Activated T-cell treated with anti-CD3 and anti-CD28 coated beads, Interleukin-2, amount 50 U/mL, for 72 hours (primary cell): ENCODE measurements at regions not wholly inside any gene's neighbourhood (a gene's known extent, or its start where the extent isn't known, plus 50 kb on each side); places are given as distances from the start of the nearest gene placed in this dataset.

Source experiments
- ATAC-seq, 2 donors: fragments of 150-1000 bp; cut with Tn5 transposase; replicated peaks in 1 of 2; 2 replicates each; pipeline ENCODE4 v1.10.0; 2021; ENCODE audit warnings: moderate library complexity in 2 of 2, mild to moderate bottlenecking in 1 of 2
- DNase-seq, 2 donors: peaks; one replicate each; pipeline ENCODE4 v3.0.0; 2021 to 2022; ENCODE audit warnings: mixed read lengths in 1 of 2
- H3K27ac Mint-ChIP-seq: one replicate; pipeline ENCODE4 v1.8.0; 2022; ENCODE audit warnings: mild to moderate bottlenecking, moderate library complexity, mixed read lengths
- H3K27me3 Mint-ChIP-seq: one replicate; pipeline ENCODE4 v1.8.0; 2022; ENCODE audit warnings: low read depth, mixed read lengths
- H3K36me3 Mint-ChIP-seq, 2 donors: one replicate each; pipeline ENCODE4 v1.8.0; 2022; ENCODE audit warnings: mixed read lengths in 2 of 2, mild to moderate bottlenecking in 1 of 2; ENCODE audit not compliant: insufficient read depth in 2 of 2
- H3K4me1 Mint-ChIP-seq: one replicate; pipeline ENCODE4 v1.8.0; 2022; ENCODE audit warnings: low read depth, mixed read lengths
- H3K4me3 Mint-ChIP-seq, 2 donors: one replicate each; pipeline ENCODE4 v1.8.0; 2022; ENCODE audit warnings: mild to moderate bottlenecking in 2 of 2, mixed read lengths in 2 of 2, moderate library complexity in 2 of 2
- H3K9me3 Mint-ChIP-seq, 2 donors: one replicate each; pipeline ENCODE4 v1.8.0; 2022; ENCODE audit warnings: mixed read lengths in 2 of 2

DNA sequence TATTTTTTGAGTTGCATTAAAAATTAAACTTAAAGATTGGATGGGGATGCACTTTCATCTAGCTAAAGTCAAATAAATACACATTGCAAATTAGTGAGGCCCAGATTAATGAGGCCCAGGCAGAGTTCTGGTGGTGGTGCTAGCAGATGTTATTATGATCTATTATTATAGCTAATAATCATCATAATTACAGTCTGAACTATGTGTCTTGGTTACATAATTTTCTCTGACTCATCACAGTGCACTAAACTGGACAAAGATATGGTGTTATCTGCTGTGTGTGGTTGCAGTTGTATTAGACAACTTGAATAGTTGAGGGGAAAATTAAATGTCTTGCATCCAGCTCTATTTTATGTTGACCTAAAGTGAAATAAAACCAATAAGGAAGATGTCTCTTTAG is 568.8 kb downstream of the TLR4 start:
- no peak for ATAC-seq
- Mint-ChIP-seq H3K36me3 (no peaks in the 10 kb centered on the region), H3K4me3 (no peak overlapping the region), H3K27me3 (no peaks in the 10 kb centered on the region), H3K27ac (no peak overlapping the region), H3K9me3 (peaks cover 0 to 3% of the 10 kb centered on the region in 2 donors), H3K4me1 (no peaks in the 10 kb centered on the region)
- no peak for DNase-seq

DNA sequence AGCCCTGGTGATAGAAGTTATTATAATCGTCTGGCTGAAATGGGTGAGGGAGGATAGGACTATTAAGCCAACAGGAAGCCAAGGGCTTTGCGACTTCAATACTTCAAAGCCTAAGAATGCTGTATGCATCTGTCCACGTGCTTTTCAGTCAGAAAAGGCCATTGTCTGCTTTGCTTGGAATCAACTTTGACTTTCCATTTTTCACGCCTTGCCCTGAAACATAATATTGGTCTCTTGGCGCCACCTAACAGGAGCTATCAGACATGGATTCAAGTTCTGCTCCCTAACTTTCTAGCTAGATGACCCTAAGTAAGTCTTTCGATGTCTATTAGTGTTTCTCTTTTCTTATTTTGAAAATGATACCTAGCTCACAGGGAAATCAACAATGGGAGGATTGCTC is 572.6 kb downstream of the TLR4 start:
- H3K27ac Mint-ChIP-seq: no peak overlapping the region
- no peak for ATAC-seq
- no peak overlapping the region for H3K4me3 Mint-ChIP-seq

DNA sequence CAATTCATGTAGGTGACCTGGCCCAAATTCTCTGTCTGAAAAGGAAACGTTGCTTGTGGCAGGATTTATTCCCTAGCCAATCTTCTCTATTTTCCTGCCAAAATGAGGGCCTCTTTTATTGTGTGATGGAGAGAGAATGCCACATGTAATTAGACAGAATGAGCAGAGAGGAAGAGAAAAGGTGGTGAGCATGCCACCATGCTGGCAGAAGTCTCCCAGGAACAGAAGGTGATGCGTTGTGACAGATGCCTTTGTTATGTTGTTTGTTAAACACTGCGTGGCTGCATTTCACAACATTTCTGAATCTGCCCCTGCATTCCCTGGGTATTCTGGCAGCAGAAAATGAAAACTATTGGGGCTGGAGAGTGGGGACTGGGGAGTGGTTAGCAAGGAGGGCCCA is 577.6 kb downstream of the TLR4 start:
- H3K4me3 Mint-ChIP-seq: no peak overlapping the region
- H3K4me1 Mint-ChIP-seq: no peaks in the 10 kb centered on the region
- H3K27me3 Mint-ChIP-seq: no peaks in the 10 kb centered on the region
- H3K36me3 Mint-ChIP-seq: no peaks in the 10 kb centered on the region
- no peak overlapping the region for H3K27ac Mint-ChIP-seq
- H3K9me3 Mint-ChIP-seq: peaks cover 0 to 4% of the 10 kb centered on the region in 2 donors
- DNase-seq (no peak), ATAC-seq (no peak)

More for the DNA sequence above, 572.6 kb downstream of the TLR4 start:
- Mint-ChIP-seq H3K4me1 (no peaks in the 10 kb centered on the region), H3K27me3 (no peaks in the 10 kb centered on the region), H3K9me3 (peaks cover 0 to 5% of the 10 kb centered on the region in 2 donors), H3K36me3 (no peaks in the 10 kb centered on the region)
- DNase-seq: no peak

DNA sequence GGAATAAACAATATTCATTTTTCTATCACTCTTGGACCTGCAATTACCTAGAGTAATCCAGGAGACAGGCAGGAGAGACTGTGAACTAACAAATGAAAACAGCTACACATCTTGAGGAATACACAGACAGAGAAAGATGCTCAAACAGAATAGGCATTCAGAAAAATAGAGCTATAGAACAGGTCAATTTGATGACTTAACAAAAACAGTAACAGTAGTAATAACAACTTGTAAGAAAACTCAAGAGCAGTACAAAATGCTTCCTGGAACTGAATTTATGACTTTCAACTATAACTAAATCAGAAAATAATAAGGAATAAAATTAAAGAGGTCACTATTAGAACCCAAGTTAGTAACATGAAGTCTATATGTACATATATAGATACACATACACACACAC is 579.3 kb downstream of the TLR4 start:
- no peaks in the 10 kb centered on the region for H3K4me1 Mint-ChIP-seq
- no peak for ATAC-seq

DNA sequence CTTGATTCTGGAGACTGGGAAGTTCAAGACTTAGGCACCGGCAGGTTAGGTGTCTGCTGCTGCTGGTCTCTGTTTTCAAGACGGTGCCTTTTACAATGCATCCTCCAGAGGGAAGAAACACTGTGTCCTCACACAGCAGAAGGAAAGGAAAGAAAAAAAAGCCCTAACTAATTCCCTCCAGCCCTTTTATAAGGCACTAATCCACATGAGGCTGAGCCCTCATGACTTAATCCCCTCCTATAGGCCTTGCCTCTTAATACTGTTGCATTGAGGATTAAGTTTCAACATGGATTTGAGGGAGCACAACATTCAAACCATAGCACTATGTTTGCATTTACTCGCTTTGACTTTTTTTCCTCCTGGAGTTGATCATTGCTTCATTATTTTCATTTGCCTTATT is 585.9 kb downstream of the TLR4 start:
- peaks cover 3 to 9% of the 10 kb centered on the region in 2 donors for H3K9me3 Mint-ChIP-seq
- no peaks in the 10 kb centered on the region for H3K27me3 Mint-ChIP-seq
- DNase-seq (no peak), ATAC-seq (no peak)
- no peaks in the 10 kb centered on the region for H3K4me1 Mint-ChIP-seq
- H3K4me3 Mint-ChIP-seq: no peak overlapping the region
- H3K27ac Mint-ChIP-seq: no peak overlapping the region
- H3K36me3 Mint-ChIP-seq: peaks cover 1 to 2% of the 10 kb centered on the region in 2 donors

More for the DNA sequence above, 579.3 kb downstream of the TLR4 start:
- Mint-ChIP-seq H3K4me3 (no peak overlapping the region), H3K27ac (no peak overlapping the region), H3K27me3 (no peaks in the 10 kb centered on the region), H3K9me3 (peaks cover 0 to 9% of the 10 kb centered on the region in 2 donors), H3K36me3 (no peaks in the 10 kb centered on the region)
- no peak for DNase-seq

DNA sequence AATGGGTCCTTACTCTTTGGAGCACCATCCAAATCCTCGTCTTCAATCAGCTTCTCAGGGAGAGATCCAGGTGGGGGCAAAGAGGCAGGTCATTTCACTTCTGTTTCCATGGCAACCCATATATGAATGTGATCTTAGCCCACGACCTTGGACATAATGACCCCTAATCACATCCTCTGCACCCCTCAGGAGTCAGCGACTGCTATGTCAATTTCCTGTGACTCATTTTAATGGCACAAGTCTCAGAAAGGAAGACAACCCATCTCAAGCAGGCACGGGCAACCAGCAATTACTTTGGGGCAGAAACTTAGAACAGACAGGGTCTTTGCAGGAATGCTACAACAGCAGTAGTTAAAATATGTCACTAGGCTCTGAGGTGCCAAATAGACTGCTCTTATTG is 591.2 kb downstream of the TLR4 start:
- Mint-ChIP-seq H3K4me3 (no peak overlapping the region), H3K27ac (no peak overlapping the region), H3K36me3 (peaks cover 1 to 2% of the 10 kb centered on the region in 2 donors), H3K9me3 (peaks cover 5 to 6% of the 10 kb centered on the region in 2 donors), H3K27me3 (no peaks in the 10 kb centered on the region), H3K4me1 (no peaks in the 10 kb centered on the region)
- DNase-seq: no peak
- no peak for ATAC-seq

DNA sequence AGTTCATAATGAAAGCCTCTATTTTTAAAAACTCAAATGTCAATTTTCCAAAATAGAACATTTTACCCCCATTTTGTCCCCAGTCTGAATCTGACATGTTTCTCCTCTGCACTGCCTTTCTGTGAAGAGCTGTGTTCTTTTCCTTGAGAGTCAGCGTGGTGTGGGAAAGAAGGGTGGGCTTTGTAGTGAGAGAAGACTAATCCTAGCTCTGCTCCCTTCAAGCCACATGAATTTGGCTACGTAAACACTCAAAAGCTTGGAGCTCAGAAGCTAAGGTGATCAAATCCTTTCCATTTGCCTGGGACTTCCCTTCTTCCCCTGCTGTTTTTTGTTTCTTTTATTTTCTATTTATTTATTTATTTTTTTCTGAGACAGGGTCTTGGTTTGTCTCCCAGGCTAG is 598.5 kb downstream of the TLR4 start:
- no peaks in the 10 kb centered on the region for H3K36me3 Mint-ChIP-seq

DNA sequence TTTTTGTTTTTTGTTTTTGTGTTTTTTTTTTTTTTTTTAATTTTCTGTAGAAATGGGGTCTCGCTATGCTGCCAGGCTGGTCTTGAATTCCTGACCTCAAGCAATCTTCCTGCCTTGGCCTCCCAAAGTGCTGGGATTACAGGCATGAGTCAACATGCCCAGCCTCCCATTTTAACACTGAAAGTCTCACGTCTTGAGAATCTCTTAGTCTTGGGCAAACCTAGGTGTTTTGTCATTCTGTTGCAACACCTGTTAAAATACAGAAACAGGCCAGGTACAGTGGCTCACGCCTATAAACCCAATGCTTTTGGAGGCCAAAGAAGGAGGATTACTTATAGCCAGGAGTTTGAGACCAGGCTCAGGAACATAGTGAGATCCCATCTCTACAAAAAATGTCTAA is 599.0 kb downstream of the TLR4 start:
- ATAC-seq (no peak), DNase-seq (no peak)
- no peaks in the 10 kb centered on the region for H3K36me3 Mint-ChIP-seq
- no peaks in the 10 kb centered on the region for H3K27me3 Mint-ChIP-seq
- no peaks in the 10 kb centered on the region for H3K4me1 Mint-ChIP-seq
- H3K27ac Mint-ChIP-seq: no peak overlapping the region
- peaks cover 1 to 2% of the 10 kb centered on the region in 2 donors for H3K9me3 Mint-ChIP-seq
- no peak overlapping the region for H3K4me3 Mint-ChIP-seq

More for the DNA sequence above, 598.5 kb downstream of the TLR4 start:
- H3K27me3 Mint-ChIP-seq: no peaks in the 10 kb centered on the region
- no peak overlapping the region for H3K4me3 Mint-ChIP-seq
- peaks cover 1 to 2% of the 10 kb centered on the region in 2 donors for H3K9me3 Mint-ChIP-seq
- no peak for ATAC-seq
- H3K4me1 Mint-ChIP-seq: no peaks in the 10 kb centered on the region
- no peak overlapping the region for H3K27ac Mint-ChIP-seq
- DNase-seq: no peak

DNA sequence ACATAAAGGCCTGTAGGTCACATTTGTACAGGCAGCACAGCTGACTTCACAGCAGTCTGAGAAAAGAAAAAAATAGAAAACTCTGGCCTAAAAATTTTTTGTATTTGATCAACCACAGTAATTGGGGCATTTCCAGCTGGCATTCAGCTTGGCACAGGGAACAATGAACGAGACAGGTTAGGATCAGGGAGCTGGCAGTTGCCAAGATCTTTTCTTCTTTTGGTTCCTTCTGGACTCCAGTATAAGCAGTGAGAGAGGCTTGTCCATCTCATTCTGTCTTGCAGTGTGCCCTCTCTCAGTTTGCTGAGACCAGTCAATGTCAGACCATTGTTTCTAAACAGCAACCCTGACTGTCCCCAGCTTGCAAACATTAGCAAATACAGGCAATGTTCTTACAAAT is 601.1 kb downstream of the TLR4 start:
- Mint-ChIP-seq H3K4me1 (no peaks in the 10 kb centered on the region), H3K9me3 (peaks cover under 1 to 1% of the 10 kb centered on the region in 2 donors), H3K27ac (no peak overlapping the region), H3K36me3 (no peaks in the 10 kb centered on the region), H3K4me3 (no peak overlapping the region), H3K27me3 (no peaks in the 10 kb centered on the region)
- ATAC-seq (no peak), DNase-seq (no peak)

DNA sequence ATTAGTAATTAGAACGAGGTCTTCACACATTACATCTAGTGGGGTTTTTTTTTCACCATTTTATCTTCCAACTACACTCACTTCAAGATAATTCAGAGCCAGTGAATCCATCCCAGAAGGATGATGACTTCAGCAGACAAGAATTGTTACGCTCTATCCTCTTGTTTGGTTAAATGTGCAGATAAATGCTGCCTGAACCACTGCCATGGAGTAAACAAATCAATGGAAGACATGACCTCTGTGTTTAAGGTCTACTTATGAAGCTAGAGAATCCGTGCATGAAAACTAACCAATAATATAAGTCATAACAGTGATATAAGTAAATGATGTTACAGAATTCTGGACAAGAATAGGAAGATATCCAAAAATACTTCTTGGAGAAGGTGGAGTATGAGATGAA is 602.6 kb downstream of the TLR4 start:
- DNase-seq: no peak
- Mint-ChIP-seq H3K27me3 (no peaks in the 10 kb centered on the region), H3K27ac (no peak overlapping the region), H3K9me3 (peaks cover 0 to 1% of the 10 kb centered on the region in 2 donors), H3K4me3 (no peak overlapping the region), H3K4me1 (no peaks in the 10 kb centered on the region), H3K36me3 (no peaks in the 10 kb centered on the region)
- ATAC-seq: no peak

DNA sequence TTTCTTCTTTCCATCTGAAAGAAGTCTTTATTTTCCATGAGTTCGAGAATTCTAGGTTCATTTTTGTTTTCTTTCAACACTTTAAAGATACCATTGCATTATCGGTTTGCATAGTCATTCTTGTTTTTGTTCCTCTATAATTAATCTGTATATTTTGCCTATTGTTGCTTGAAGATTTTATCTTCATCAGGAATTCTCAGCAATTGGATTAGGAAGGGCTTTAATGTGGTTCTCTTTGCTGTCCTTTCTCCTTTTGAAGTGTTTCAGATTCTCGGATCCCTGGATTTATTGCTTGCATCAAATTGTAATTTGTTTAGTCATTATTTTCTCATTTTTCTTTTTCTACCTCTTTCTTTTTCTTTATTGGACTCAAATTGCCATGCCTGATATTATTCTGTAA is 609.8 kb downstream of the TLR4 start:
- no peak for DNase-seq
- Mint-ChIP-seq H3K4me3 (no peak overlapping the region), H3K4me1 (no peaks in the 10 kb centered on the region), H3K27ac (no peak overlapping the region), H3K9me3 (peaks cover 0 to 5% of the 10 kb centered on the region in 2 donors), H3K27me3 (no peaks in the 10 kb centered on the region), H3K36me3 (no peaks in the 10 kb centered on the region)
- no peak for ATAC-seq

DNA sequence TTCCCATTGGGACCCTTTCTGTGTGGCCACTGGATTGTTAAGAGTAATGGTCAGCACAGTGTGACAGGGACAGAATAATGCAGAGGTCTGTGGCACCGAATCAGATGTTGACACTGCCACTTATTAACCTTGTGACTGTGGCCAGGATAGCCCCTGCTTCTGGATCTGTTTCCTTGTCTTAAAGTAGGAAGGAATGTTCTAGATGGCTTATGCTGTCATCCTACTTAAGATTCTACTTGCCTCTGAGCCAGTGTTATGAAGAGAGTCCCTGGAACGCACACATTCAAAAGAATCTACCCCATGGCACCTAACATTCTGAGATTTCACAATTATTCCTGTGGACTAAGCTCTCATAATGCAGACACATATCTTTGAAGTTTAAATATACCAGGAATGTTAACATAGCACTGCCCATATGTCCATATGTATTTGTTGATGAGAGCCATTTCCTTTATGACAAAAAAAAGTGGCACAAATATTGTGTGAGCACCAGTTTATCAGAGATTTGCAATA is 612.7 kb downstream of the TLR4 start:
- no peak overlapping the region for H3K4me3 Mint-ChIP-seq
- H3K9me3 Mint-ChIP-seq: peaks cover 1 to 5% of the 10 kb centered on the region in 2 donors
- H3K36me3 Mint-ChIP-seq: no peaks in the 10 kb centered on the region
- DNase-seq: no peak
- no peak overlapping the region for H3K27ac Mint-ChIP-seq
- no peaks in the 10 kb centered on the region for H3K27me3 Mint-ChIP-seq
- H3K4me1 Mint-ChIP-seq: no peaks in the 10 kb centered on the region
- ATAC-seq: no peak

DNA sequence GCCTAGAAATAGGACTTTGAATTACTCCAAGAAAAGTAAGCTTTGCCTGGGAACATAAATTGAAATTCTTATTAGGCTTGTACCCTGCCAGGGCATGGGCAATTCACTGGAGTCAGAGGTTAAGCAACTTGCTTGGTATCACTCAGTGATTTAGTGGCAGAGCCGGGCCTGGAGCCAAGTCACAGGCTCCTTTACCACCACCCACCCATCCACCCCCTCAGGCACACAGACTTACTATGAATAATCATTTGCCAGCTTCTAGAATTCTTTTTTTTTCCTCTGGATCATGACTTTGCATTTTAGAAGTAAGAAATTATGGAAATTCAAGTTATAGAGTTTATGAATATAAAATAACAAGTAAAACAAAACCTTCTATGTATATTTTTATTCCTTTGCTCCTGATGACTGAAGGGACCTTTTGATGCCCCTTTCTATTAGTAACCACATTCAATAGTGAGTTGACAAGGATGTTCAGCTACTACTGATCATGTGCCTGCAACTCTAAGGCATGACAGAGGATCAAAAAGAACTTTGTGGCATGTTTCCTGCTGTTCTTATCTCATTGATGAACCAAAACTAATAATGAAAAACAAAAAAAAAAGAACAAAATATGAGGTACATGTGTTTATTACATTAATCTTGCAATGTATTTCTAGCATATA is 614.7 kb downstream of the TLR4 start:
- H3K27me3 Mint-ChIP-seq: no peaks in the 10 kb centered on the region
- no peak overlapping the region for H3K4me3 Mint-ChIP-seq

DNA sequence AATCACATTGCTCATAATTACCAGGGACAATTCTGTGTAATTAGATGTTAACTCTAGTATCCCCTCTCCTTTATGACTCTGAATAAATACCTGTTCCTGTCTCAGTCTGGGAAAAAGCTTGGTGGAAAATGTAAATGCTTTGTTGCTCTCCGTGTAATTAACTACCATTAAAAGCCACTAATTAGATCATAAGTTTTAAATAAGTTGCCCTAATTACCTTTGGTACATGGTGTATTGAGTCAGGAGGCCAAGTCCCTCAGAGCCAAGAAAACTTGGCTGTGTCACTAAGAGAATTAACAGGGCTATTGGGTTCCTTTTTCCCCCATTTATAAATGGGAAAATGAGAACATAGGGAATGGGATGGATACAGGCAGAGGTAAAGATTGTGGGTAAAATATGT is 617.6 kb downstream of the TLR4 start:
- Mint-ChIP-seq H3K36me3 (no peaks in the 10 kb centered on the region), H3K4me1 (no peaks in the 10 kb centered on the region), H3K27me3 (no peaks in the 10 kb centered on the region), H3K27ac (no peak overlapping the region), H3K4me3 (no peak overlapping the region), H3K9me3 (peaks cover 4 to 7% of the 10 kb centered on the region in 2 donors)
- no peak for ATAC-seq
- no peak for DNase-seq

More for the DNA sequence above, 614.7 kb downstream of the TLR4 start:
- Mint-ChIP-seq H3K27ac (no peak overlapping the region), H3K36me3 (no peaks in the 10 kb centered on the region), H3K4me1 (no peaks in the 10 kb centered on the region), H3K9me3 (peaks cover 1 to 4% of the 10 kb centered on the region in 2 donors)
- DNase-seq (no peak), ATAC-seq (no peak)
